Ovary (tissue), 7 donors: ENCODE measurements at regions not wholly inside any gene's neighbourhood (a gene's known extent, or its start where the extent isn't known, plus 50 kb on each side); places are given as distances from the start of the nearest gene placed in this dataset.

Experiments
- DNase-seq, 5 donors: peaks; one replicate each; pipeline ENCODE4 v3.0.0-alpha.2; 2019 to 2020
- H3K27ac ChIP-seq, 2 donors: fragments of 200-600 bp; one replicate each; pipeline versions ENCODE4 v1.5.1 to v1.8.0; 2019 to 2022
- H3K27me3 ChIP-seq: fragments of 200-600 bp; one replicate; pipeline ENCODE4 v1.8.0; 2022
- H3K36me3 ChIP-seq: fragments of 200-600 bp; sonication (generic); one replicate; pipeline ENCODE4 v1.5.1; 2019
- H3K4me1 ChIP-seq: one replicate; pipeline ENCODE4 v1.8.1; 2013; ENCODE audit warnings: mild to moderate bottlenecking, moderate library complexity; ENCODE audit not compliant: insufficient read depth
- H3K4me3 ChIP-seq: fragments of 200-600 bp; sonication (generic); one replicate; pipeline ENCODE4 v1.5.1; 2017
- H3K9me3 ChIP-seq, 2 donors: fragments of 200-600 bp in 1 of 2; sonication (generic) in 1 of 2; one replicate each; pipeline versions ENCODE4 v1.5.1 to v1.8.1; 2013 to 2019; ENCODE audit warnings: mild to moderate bottlenecking in 1 of 2, moderate library complexity in 1 of 2
- EP300 ChIP-seq: sonication (generic); formaldehyde crosslinking; IDR thresholded peaks from one replicate; pipeline ENCODE4 v1.6.1; 2017; ENCODE audit warnings: antibody characterized with exemption
- POLR2A ChIP-seq: fragments of 450-650 bp; IDR thresholded peaks from one replicate; pipeline ENCODE4 v1.6.1; 2017; ENCODE audit warnings: antibody characterized with exemption, mild to moderate bottlenecking, moderate library complexity
- WGBS, 3 donors: extraction: QIAGEN DNeasy Blood & Tissue Kit in 1 of 3; methylation state at CpG; one replicate each; pipeline versions ENCODE4 v1.1.5 to v1.1.7; 2013 to 2017; 5-methylcytosine and 5-hydroxymethylcytosine counted together
- intact Hi-C, 4 donors: fragments of 100-400 bp; cut with DNase I; formaldehyde crosslinking; loops; one replicate each; pipeline versions ENCODE4 v1.11.0 to v1.15.1; 2022 to 2023
- TF ChIP-seq, protein P1 (sequence below), 3 donors: fragments of 450-650 bp in 2 of 3; fragments of 200-600 bp in 1 of 3; IDR thresholded peaks; one replicate each; pipeline versions ENCODE4 v1.5.1 to v1.8.0; 2016 to 2022; ENCODE audit warnings: antibody characterized with exemption in 3 of 3, mild to moderate bottlenecking in 1 of 3
- donor health status: DM: no; HTN: no; CAD: no; lungs with moderate emphysema.
- donor health status: DM: no; HTN: no; CAD: no.
- donor health status: Bipolar disorder and iron deficiency.
- donor health status: DM: no; HTN: no; CAD: no.
- donor health status: DM: yes; HTN: yes; CAD: no.

GRCh38 chr1:216847397-216848036 is 124.3 kb upstream of the ESRRG start:
- TF ChIP-seq, protein P1, sequence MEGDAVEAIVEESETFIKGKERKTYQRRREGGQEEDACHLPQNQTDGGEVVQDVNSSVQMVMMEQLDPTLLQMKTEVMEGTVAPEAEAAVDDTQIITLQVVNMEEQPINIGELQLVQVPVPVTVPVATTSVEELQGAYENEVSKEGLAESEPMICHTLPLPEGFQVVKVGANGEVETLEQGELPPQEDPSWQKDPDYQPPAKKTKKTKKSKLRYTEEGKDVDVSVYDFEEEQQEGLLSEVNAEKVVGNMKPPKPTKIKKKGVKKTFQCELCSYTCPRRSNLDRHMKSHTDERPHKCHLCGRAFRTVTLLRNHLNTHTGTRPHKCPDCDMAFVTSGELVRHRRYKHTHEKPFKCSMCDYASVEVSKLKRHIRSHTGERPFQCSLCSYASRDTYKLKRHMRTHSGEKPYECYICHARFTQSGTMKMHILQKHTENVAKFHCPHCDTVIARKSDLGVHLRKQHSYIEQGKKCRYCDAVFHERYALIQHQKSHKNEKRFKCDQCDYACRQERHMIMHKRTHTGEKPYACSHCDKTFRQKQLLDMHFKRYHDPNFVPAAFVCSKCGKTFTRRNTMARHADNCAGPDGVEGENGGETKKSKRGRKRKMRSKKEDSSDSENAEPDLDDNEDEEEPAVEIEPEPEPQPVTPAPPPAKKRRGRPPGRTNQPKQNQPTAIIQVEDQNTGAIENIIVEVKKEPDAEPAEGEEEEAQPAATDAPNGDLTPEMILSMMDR (IDR thresholded peaks at IDR 0.05), result no peak
- Histone ChIP-seq H3K4me3 (no peak overlapping the region), H3K4me1 (no peaks in the 10 kb centered on the region), H3K9me3 (no peaks in the 10 kb centered on the region), H3K36me3 (no peaks in the 10 kb centered on the region), H3K27me3 (no peaks in the 10 kb centered on the region), H3K27ac (no peak overlapping the region)
- no peak for DNase-seq
- intact Hi-C loops, result loop anchor here in 1 of 4 donors (5.0 kb wide), 1 partner anchor 945 kb away; no protein-coding TSS in a partner anchor
- 73 to 80% (median 75%) methylated on average over 6 of the region's 6 CpGs for WGBS, 3 donors

DNA sequence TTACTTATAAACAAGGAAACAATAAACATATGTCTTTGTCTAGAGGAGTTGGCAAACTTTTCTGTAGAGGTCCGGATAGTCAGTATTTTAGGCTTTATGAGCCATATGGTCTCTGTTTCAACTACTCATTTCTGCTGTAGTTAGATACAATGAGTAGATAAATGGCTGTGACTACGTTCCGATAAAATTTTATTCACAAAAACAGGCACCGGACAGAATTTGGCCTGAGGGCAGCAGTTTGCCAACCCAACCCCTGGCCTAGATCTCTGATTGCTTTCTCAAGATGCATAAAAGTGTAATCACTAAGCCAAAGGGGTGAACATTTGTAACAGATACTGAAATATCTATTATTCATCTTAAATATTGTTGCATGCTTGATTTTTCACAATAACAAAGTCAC is 123.1 kb upstream of the ESRRG start:
- WGBS, 3 donors, result 84 to 90% (median 85%) methylated on average over 4 of the region's 4 CpGs
- Histone ChIP-seq H3K27me3 (no peaks in the 10 kb centered on the region), H3K4me1 (no peaks in the 10 kb centered on the region), H3K27ac (no peak overlapping the region), H3K9me3 (no peaks in the 10 kb centered on the region), H3K36me3 (no peaks in the 10 kb centered on the region), H3K4me3 (no peak overlapping the region)
- TF ChIP-seq POLR2A, result no peak
- TF ChIP-seq, protein P1 (IDR thresholded peaks at IDR 0.05), result no peak
- no peak for TF ChIP-seq EP300
- no peak for DNase-seq
- intact Hi-C loops, result loop anchor here in 1 of 4 donors (5.0 kb wide), 1 partner anchor 944 kb away; no protein-coding TSS in a partner anchor

DNA sequence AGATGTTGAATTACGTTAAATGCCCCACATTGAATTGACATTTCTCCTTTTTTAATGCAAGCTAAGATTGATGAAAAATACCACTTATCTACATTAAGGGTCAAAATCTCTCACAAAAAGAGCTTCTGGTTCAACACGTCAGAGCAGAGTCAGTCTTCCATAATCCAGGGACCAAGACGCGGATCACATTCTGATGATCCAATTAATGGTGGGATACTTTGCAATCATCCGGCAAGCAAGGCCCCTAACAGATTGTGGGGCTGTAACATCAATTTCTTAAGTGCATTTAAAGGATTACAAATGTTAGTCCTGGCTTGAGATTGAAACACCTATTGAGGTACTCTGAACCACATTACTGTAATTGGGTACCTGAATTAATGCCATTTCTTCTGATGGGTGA is 120.2 kb upstream of the ESRRG start:
- no peak for DNase-seq
- Histone ChIP-seq H3K4me3 (no peak overlapping the region), H3K9me3 (no peaks in the 10 kb centered on the region), H3K36me3 (no peaks in the 10 kb centered on the region), H3K27ac (no peak overlapping the region), H3K27me3 (no peaks in the 10 kb centered on the region), H3K4me1 (no peaks in the 10 kb centered on the region)
- TF ChIP-seq EP300 (no peak), POLR2A (no peak)
- TF ChIP-seq, protein P1 (IDR thresholded peaks at IDR 0.05), result no peak
- intact Hi-C loops, result no loop called here
- WGBS, 3 donors, result 91 to 92% (median 92%) methylated on average over 5 of the region's 5 CpGs

- H3K4me1 ChIP-seq, result no peaks in the 10 kb centered on the region
- intact Hi-C loops, result no loop called here
Measured at GRCh38 chr1:216841165-216841564, 117.9 kb upstream of the ESRRG start.

DNA sequence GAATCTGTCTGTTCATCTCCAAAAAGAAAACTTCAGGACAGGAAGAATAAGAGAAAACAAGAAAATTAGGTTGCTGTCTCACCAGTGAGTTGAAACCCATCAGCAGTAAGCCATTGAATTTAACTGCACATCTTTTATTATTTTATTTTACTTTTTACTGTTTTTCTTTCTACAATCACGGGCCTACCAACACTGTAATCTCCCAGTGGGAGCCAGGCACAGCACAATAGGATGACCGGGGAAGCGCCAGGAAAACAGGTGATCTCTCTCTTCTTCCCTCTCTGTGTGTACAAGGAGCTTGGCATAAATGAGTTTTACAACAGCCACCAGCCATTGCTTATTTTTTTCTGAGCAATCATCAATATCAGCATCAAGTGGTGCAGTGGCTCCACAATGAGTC is 113.1 kb upstream of the ESRRG start:
- Histone ChIP-seq H3K4me3 (no peak overlapping the region), H3K27me3 (no peaks in the 10 kb centered on the region), H3K9me3 (no peaks in the 10 kb centered on the region), H3K27ac (no peak overlapping the region), H3K4me1 (no peaks in the 10 kb centered on the region), H3K36me3 (no peaks in the 10 kb centered on the region)
- intact Hi-C loops, result no loop called here
- 60 to 67% (median 67%) methylated on average over 3 of the region's 3 CpGs for WGBS, 3 donors
- TF ChIP-seq POLR2A (no peak), EP300 (no peak)
- TF ChIP-seq, protein P1 (IDR thresholded peaks at IDR 0.05), result no peak
- DNase-seq, result no peak

More at GRCh38 chr1:216841165-216841564, 117.9 kb upstream of the ESRRG start:
- no peak for DNase-seq
- TF ChIP-seq POLR2A, result no peak
- no peaks in the 10 kb centered on the region for H3K27me3 ChIP-seq
- H3K4me3 ChIP-seq, result no peak overlapping the region
- no peak overlapping the region for H3K27ac ChIP-seq
- H3K36me3 ChIP-seq, result no peaks in the 10 kb centered on the region
- no peaks in the 10 kb centered on the region for H3K9me3 ChIP-seq
- WGBS, 3 donors, result 85 to 92% (median 86%) methylated on average over 3 of the region's 3 CpGs
